ENCODE measurements at regions not wholly inside any gene's neighbourhood (a gene's known extent, or its start where the extent isn't known, plus 50 kb on each side); places are given as distances from the start of the nearest gene placed in this dataset.

DNA sequence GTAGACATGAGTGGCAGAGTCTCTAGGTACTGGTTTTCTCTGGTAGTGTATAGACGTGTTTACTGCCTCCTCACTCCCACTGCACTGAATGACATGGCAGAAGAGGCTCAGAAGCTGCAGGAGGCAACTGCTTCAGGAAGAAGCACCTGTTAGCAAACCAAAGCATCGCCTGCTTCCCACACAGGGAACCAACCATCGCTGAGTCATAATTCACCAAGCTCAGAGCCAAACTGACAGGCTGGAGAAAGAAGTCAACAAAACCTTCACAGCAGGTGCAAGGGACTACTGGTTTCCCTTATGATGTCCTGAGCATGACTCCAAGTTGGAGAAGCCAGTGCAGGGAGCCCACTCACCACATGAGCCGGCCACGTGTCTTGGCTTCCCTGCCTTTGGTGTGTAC lies 69.8 kb downstream of the KCTD12 start (continued):
- TF ChIP-seq, protein P1, sequence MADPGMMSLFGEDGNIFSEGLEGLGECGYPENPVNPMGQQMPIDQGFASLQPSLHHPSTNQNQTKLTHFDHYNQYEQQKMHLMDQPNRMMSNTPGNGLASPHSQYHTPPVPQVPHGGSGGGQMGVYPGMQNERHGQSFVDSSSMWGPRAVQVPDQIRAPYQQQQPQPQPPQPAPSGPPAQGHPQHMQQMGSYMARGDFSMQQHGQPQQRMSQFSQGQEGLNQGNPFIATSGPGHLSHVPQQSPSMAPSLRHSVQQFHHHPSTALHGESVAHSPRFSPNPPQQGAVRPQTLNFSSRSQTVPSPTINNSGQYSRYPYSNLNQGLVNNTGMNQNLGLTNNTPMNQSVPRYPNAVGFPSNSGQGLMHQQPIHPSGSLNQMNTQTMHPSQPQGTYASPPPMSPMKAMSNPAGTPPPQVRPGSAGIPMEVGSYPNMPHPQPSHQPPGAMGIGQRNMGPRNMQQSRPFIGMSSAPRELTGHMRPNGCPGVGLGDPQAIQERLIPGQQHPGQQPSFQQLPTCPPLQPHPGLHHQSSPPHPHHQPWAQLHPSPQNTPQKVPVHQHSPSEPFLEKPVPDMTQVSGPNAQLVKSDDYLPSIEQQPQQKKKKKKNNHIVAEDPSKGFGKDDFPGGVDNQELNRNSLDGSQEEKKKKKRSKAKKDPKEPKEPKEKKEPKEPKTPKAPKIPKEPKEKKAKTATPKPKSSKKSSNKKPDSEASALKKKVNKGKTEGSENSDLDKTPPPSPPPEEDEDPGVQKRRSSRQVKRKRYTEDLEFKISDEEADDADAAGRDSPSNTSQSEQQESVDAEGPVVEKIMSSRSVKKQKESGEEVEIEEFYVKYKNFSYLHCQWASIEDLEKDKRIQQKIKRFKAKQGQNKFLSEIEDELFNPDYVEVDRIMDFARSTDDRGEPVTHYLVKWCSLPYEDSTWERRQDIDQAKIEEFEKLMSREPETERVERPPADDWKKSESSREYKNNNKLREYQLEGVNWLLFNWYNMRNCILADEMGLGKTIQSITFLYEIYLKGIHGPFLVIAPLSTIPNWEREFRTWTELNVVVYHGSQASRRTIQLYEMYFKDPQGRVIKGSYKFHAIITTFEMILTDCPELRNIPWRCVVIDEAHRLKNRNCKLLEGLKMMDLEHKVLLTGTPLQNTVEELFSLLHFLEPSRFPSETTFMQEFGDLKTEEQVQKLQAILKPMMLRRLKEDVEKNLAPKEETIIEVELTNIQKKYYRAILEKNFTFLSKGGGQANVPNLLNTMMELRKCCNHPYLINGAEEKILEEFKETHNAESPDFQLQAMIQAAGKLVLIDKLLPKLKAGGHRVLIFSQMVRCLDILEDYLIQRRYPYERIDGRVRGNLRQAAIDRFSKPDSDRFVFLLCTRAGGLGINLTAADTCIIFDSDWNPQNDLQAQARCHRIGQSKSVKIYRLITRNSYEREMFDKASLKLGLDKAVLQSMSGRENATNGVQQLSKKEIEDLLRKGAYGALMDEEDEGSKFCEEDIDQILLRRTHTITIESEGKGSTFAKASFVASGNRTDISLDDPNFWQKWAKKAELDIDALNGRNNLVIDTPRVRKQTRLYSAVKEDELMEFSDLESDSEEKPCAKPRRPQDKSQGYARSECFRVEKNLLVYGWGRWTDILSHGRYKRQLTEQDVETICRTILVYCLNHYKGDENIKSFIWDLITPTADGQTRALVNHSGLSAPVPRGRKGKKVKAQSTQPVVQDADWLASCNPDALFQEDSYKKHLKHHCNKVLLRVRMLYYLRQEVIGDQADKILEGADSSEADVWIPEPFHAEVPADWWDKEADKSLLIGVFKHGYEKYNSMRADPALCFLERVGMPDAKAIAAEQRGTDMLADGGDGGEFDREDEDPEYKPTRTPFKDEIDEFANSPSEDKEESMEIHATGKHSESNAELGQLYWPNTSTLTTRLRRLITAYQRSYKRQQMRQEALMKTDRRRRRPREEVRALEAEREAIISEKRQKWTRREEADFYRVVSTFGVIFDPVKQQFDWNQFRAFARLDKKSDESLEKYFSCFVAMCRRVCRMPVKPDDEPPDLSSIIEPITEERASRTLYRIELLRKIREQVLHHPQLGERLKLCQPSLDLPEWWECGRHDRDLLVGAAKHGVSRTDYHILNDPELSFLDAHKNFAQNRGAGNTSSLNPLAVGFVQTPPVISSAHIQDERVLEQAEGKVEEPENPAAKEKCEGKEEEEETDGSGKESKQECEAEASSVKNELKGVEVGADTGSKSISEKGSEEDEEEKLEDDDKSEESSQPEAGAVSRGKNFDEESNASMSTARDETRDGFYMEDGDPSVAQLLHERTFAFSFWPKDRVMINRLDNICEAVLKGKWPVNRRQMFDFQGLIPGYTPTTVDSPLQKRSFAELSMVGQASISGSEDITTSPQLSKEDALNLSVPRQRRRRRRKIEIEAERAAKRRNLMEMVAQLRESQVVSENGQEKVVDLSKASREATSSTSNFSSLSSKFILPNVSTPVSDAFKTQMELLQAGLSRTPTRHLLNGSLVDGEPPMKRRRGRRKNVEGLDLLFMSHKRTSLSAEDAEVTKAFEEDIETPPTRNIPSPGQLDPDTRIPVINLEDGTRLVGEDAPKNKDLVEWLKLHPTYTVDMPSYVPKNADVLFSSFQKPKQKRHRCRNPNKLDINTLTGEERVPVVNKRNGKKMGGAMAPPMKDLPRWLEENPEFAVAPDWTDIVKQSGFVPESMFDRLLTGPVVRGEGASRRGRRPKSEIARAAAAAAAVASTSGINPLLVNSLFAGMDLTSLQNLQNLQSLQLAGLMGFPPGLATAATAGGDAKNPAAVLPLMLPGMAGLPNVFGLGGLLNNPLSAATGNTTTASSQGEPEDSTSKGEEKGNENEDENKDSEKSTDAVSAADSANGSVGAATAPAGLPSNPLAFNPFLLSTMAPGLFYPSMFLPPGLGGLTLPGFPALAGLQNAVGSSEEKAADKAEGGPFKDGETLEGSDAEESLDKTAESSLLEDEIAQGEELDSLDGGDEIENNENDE (IDR thresholded peaks at IDR 0.05; ENCODE audit: insufficient replicate concordance, low read length), result no peak
- TF ChIP-seq JUND (IDR thresholded peaks at IDR 0.05; ENCODE audit: low read length), result no peak
- no peak for TF ChIP-seq CTBP2 (IDR thresholded peaks at IDR 0.05; ENCODE audit: borderline replicate concordance, insufficient read depth, insufficient read length, low read length)
- no peak for TF ChIP-seq POLR2A (IDR thresholded peaks at IDR 0.05; ENCODE audit: control extremely low read depth in 1 of 2, low read depth in 2 of 2, low read length in 2 of 2)
- TF ChIP-seq SIRT6 (IDR thresholded peaks at IDR 0.05; ENCODE audit: low read length), result no peak
- TF ChIP-seq POLR2AphosphoS5 (IDR thresholded peaks at IDR 0.05; ENCODE audit: low read depth, low read length), result no peak
- no peak for TF ChIP-seq EGR1 (IDR thresholded peaks at IDR 0.05; ENCODE audit: borderline replicate concordance, low read depth, low read length)
- TF ChIP-seq EZH2 (IDR thresholded peaks at IDR 0.05; ENCODE audit: low read depth, low read length, severe bottlenecking), result no peak
- no peak for TF ChIP-seq CHD1 (IDR thresholded peaks at IDR 0.05; ENCODE audit: low read depth, low read length)
- no peak for TF ChIP-seq SP4 (IDR thresholded peaks at IDR 0.05; ENCODE audit: low read length)
- no peak for TF ChIP-seq SIX5 (IDR thresholded peaks at IDR 0.05; ENCODE audit: low read depth, low read length)
- no peak for TF ChIP-seq GTF2F1 (IDR thresholded peaks at IDR 0.05; ENCODE audit: borderline replicate concordance, low read depth, low read length)
- TF ChIP-seq SRF (IDR thresholded peaks at IDR 0.05; ENCODE audit: low read depth, low read length), result no peak

Measured in H1 (cell line).